Glutamatergic neuron (in vitro differentiated cells): ENCODE measurements at regions not wholly inside any gene's neighbourhood (a gene's known extent, or its start where the extent isn't known, plus 50 kb on each side); places are given as distances from the start of the nearest gene placed in this dataset.

ENCODE experiments used
- DNase-seq: peaks from one replicate; pipeline ENCODE4 v3.0.0; 2022
- H3K27ac Mint-ChIP-seq: one replicate; pipeline ENCODE4 v1.8.0; 2020; ENCODE audit warnings: mild to moderate bottlenecking, mixed read lengths, inconsistent platforms; ENCODE audit not compliant: unreplicated experiment
- H3K27me3 Mint-ChIP-seq: one replicate; pipeline ENCODE4 v1.8.0; 2020; ENCODE audit warnings: mild to moderate bottlenecking, moderate library complexity, mixed read lengths, inconsistent platforms; ENCODE audit not compliant: unreplicated experiment
- H3K36me3 Mint-ChIP-seq: one replicate; pipeline ENCODE4 v1.8.0; 2020; ENCODE audit warnings: mild to moderate bottlenecking, mixed read lengths, inconsistent platforms; ENCODE audit not compliant: unreplicated experiment
- H3K4me1 Mint-ChIP-seq: one replicate; pipeline ENCODE4 v1.8.0; 2020; ENCODE audit warnings: mild to moderate bottlenecking, low read depth, mixed read lengths, inconsistent platforms; ENCODE audit not compliant: unreplicated experiment
- H3K4me3 Mint-ChIP-seq: one replicate; pipeline ENCODE4 v1.8.0; 2020; ENCODE audit warnings: mild to moderate bottlenecking, mixed read lengths, inconsistent platforms; ENCODE audit not compliant: unreplicated experiment
- H3K9me3 Mint-ChIP-seq: one replicate; pipeline ENCODE4 v1.8.0; 2020; ENCODE audit warnings: mild to moderate bottlenecking, moderate library complexity, mixed read lengths, inconsistent platforms; ENCODE audit not compliant: unreplicated experiment
- TF ChIP-seq, protein P1 (sequence below): fragments of 200-600 bp; sonication (generic); IDR thresholded peaks from one replicate; pipeline ENCODE4 v1.5.0; 2021; ENCODE audit not compliant: partially characterized antibody, unreplicated experiment

DNA sequence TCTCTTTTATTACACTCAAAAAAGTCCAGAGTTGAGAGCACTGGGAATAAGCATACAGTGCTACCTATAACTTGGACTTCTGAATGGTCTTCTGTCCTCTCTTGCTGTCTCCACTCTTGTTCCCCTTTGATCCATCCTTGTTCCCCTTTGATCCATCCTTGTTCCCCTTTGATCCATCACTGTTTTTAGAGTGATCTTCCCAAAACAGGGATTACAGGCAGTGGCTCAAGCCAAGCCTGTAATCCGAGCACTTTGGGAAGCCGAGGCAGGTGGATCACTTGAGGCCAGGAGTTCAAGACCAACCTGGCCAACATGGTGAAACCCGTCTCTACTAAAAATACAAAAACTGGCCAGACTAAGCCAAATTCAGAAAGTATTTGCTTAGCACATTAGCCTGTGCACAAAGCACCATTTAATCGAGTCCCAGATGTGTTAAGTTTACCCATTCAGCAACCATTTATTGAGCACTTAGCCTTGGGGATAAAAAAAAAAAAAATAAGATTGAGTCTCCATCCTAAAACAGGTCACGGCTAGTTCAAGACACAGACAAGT, 65.0 kb upstream of the NHSL1 start:
- peaks cover 6% of the 10 kb centered on the region for H3K9me3 Mint-ChIP-seq
- TF ChIP-seq, protein P1, sequence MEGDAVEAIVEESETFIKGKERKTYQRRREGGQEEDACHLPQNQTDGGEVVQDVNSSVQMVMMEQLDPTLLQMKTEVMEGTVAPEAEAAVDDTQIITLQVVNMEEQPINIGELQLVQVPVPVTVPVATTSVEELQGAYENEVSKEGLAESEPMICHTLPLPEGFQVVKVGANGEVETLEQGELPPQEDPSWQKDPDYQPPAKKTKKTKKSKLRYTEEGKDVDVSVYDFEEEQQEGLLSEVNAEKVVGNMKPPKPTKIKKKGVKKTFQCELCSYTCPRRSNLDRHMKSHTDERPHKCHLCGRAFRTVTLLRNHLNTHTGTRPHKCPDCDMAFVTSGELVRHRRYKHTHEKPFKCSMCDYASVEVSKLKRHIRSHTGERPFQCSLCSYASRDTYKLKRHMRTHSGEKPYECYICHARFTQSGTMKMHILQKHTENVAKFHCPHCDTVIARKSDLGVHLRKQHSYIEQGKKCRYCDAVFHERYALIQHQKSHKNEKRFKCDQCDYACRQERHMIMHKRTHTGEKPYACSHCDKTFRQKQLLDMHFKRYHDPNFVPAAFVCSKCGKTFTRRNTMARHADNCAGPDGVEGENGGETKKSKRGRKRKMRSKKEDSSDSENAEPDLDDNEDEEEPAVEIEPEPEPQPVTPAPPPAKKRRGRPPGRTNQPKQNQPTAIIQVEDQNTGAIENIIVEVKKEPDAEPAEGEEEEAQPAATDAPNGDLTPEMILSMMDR: no peak

DNA sequence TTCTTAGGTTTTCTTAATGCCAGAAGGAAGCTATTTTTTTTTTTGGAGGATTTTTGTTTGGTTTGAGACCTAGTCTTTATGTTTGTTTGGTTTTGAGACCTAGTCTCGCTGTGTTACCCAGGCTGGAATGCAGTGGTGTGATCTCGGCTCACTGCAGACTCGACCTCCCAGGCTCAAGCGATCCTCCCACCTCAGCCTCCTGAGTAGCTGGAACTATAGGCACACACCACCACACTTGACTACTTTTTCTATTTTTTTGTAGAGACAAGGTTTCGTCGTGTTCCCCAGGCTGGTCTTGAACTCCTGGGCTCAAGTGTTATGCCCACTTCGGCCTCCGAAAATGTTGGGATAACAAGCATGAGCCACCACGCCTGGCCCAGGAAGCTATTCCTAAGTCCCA, 67.8 kb upstream of the NHSL1 start:
- no peak for DNase-seq
- Mint-ChIP-seq H3K36me3 (peaks cover 5% of the 10 kb centered on the region), H3K27ac (no peak overlapping the region), H3K9me3 (peaks cover 4% of the 10 kb centered on the region), H3K4me3 (no peak overlapping the region), H3K27me3 (no peaks in the 10 kb centered on the region), H3K4me1 (peaks cover 12% of the 10 kb centered on the region)
- TF ChIP-seq, protein P1: no peak

More for the DNA sequence above, 65.0 kb upstream of the NHSL1 start:
- Mint-ChIP-seq H3K4me1 (peaks cover 23% of the 10 kb centered on the region), H3K27me3 (no peaks in the 10 kb centered on the region), H3K4me3 (no peak overlapping the region), H3K27ac (no peak overlapping the region), H3K36me3 (peaks cover 5% of the 10 kb centered on the region)
- no peak for DNase-seq

DNA sequence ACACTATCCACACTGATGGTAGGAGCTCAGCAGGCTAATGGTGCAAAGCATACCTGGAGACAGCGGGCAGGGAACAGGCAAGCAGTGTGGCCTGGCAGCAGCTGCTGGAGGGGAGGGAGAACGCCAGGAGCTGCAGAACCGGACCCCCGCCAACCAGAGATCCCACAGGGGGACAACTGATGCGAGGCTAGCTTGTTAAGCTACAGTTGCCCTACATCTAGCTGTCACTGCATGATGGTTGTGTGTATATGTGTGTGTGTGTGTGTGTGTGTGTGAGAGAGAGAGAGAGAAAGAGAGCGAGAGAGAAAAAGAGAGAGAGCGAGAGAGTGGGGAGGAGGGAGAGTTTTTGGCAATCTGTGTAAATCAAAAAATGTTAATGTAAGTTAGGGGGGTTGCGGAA, 69.7 kb upstream of the NHSL1 start:
- DNase-seq: peak; percentile 51
- Mint-ChIP-seq H3K4me3 (no peak overlapping the region), H3K9me3 (peaks cover 4% of the 10 kb centered on the region), H3K27me3 (no peaks in the 10 kb centered on the region), H3K4me1 (peaks cover 22% of the 10 kb centered on the region), H3K27ac (no peak overlapping the region), H3K36me3 (peaks cover 5% of the 10 kb centered on the region)
- TF ChIP-seq, protein P1: no peak

DNA sequence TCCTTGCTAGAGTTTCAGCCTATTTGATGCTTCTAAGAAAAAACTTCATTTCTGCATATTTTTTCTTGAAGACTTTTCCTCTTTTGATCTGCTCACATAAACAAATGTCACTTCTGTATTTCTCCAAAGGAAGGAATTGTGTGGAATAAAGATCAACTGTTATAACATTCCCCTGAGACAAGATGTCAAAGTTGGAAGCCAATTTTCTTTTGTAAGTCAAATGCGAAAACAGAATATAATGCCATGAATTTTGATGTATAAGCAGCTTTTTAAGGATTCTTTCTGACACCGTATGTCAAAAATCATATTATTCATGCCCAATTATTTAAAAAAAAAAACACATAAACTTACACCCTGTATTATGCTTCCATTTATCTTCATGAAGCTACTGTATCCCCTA, 70.3 kb upstream of the NHSL1 start:
- no peak for DNase-seq
- TF ChIP-seq, protein P1: no peak
- H3K4me3 Mint-ChIP-seq: no peak overlapping the region
- H3K9me3 Mint-ChIP-seq: peaks cover under 1% of the 10 kb centered on the region
- H3K27me3 Mint-ChIP-seq: no peaks in the 10 kb centered on the region
- peaks cover 3% of the 10 kb centered on the region for H3K36me3 Mint-ChIP-seq
- H3K27ac Mint-ChIP-seq: no peak overlapping the region
- peaks cover 24% of the 10 kb centered on the region for H3K4me1 Mint-ChIP-seq

DNA sequence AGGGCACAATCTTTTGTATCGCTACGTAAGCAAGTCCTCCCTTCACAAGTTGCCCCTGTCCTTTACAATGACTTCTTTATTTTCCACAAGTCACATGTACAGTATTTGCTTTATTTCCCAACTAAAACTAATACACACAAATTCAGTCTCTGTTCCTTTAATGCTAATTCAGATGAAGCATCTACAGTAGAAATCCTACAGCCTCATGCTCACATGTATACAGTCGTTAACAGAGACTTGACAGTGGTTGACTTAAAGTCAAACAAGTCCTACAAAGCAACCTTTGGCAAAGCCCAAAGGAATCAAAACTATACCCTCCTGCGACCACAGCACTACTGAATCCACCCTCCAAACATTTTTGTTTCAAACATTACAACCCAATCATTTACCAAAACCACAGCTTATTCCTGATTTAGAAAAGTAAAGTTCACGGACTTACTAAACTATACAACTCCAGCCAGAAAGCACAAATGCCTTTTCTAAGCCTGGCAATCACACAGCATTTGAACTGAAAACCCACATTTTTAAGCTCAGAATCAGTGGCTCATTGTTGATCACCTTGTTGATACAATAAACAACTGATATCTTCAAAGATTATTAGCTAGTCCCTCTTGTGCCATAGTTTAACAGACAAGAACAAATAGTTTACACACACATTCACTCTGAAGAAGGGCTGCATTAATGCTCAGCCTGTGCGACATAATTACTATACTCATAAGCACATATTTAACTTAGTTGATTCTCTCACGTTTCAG, 70.9 kb upstream of the NHSL1 start:
- TF ChIP-seq, protein P1: no peak
- Mint-ChIP-seq H3K27ac (no peak overlapping the region), H3K4me3 (no peak overlapping the region), H3K4me1 (peaks cover 25% of the 10 kb centered on the region), H3K36me3 (no peaks in the 10 kb centered on the region), H3K9me3 (no peaks in the 10 kb centered on the region), H3K27me3 (no peaks in the 10 kb centered on the region)
- DNase-seq: no peak
